NCI-H128 (cell line): ENCODE measurements at regions not wholly inside any gene's neighbourhood (a gene's known extent, or its start where the extent isn't known, plus 50 kb on each side); places are given as distances from the start of the nearest gene placed in this dataset.

Experiments used
- DNase-seq: peaks from one replicate; lab custom pipeline; 2025; ENCODE audit not compliant: unreplicated experiment; lab: John Stamatoyannopoulos, UW

- DNase-seq, result no peak
Measured at GRCh38 chr16:72415379-72415778, 243.4 kb upstream of the PMFBP1 start.

GRCh38 chr16:72410492-72410891 lies 238.5 kb upstream of the PMFBP1 start:
- DNase-seq, result no peak

GRCh38 chr16:72409423-72409822 lies 237.5 kb upstream of the PMFBP1 start:
- no peak for DNase-seq

GRCh38 chr16:72406390-72406789 lies 234.4 kb upstream of the PMFBP1 start:
- no peak for DNase-seq

- DNase-seq, result no peak
Measured at GRCh38 chr16:72404299-72404698, 232.3 kb upstream of the PMFBP1 start.

GRCh38 chr16:72401084-72401361 lies 229.1 kb upstream of the PMFBP1 start:
- DNase-seq, result no peak

GRCh38 chr16:72400257-72401083 lies 228.5 kb upstream of the PMFBP1 start:
- DNase-seq, result no peak

GRCh38 chr16:72399811-72400210 lies 227.9 kb upstream of the PMFBP1 start:
- no peak for DNase-seq

GRCh38 chr16:72397876-72398275 lies 225.9 kb upstream of the PMFBP1 start:
- no peak for DNase-seq

GRCh38 chr16:72394526-72394925 lies 222.6 kb upstream of the PMFBP1 start:
- DNase-seq, result no peak

GRCh38 chr16:72389791-72390190 lies 217.8 kb upstream of the PMFBP1 start:
- DNase-seq, result no peak

GRCh38 chr16:72388007-72388406 lies 216.1 kb upstream of the PMFBP1 start:
- no peak for DNase-seq

GRCh38 chr16:72384651-72385050 lies 212.7 kb upstream of the PMFBP1 start:
- DNase-seq, result no peak

- DNase-seq, result no peak
Measured at GRCh38 chr16:72380283-72380682, 208.3 kb upstream of the PMFBP1 start.

- DNase-seq, result no peak
Measured at GRCh38 chr16:72373201-72373600, 201.2 kb upstream of the PMFBP1 start.

- no peak for DNase-seq
Measured at GRCh38 chr16:72372087-72373045, 200.4 kb upstream of the PMFBP1 start.

- DNase-seq, result no peak
Measured at GRCh38 chr16:72371307-72372086, 199.5 kb upstream of the PMFBP1 start.

- DNase-seq, result no peak
Measured at GRCh38 chr16:72369274-72369673, 197.3 kb upstream of the PMFBP1 start.

- no peak for DNase-seq
Measured at GRCh38 chr16:72367851-72368250, 195.9 kb upstream of the PMFBP1 start.

GRCh38 chr16:72362973-72363372 lies 191.0 kb upstream of the PMFBP1 start:
- DNase-seq, result no peak

- DNase-seq, result no peak
Measured at GRCh38 chr16:72362476-72362875, 190.5 kb upstream of the PMFBP1 start.
